IMR-90 (cell line): ENCODE measurements at regions not wholly inside any gene's neighbourhood (a gene's known extent, or its start where the extent isn't known, plus 50 kb on each side); places are given as distances from the start of the nearest gene placed in this dataset.

Source experiments
- CEBPB ChIP-seq: IDR thresholded peaks from 2 replicates; pipeline ENCODE4 v1.6.1; 2012; ENCODE audit warnings: low read depth, low read length, improper control_type of control experiment
- CTCF ChIP-seq: conservative IDR thresholded peaks from 2 replicates; pipeline ENCODE4 v1.5.1; 2012; ENCODE audit warnings: mild to moderate bottlenecking, low read depth, low read length, improper control_type of control experiment
- POLR2A ChIP-seq: IDR thresholded peaks from 2 replicates; pipeline ENCODE4 v1.6.1; 2012; ENCODE audit warnings: mild to moderate bottlenecking, low read depth, low read length
- RAD21 ChIP-seq: IDR thresholded peaks from 2 replicates; pipeline ENCODE4 v1.6.1; 2012; ENCODE audit warnings: low read length, improper control_type of control experiment
- SMC3 ChIP-seq: fragments of 150-350 bp; IDR thresholded peaks from 2 replicates; pipeline ENCODE4 v1.6.1; 2016; ENCODE audit warnings: low read depth, mild to moderate bottlenecking, antibody characterized with exemption, low read length, moderate library complexity
- USF2 ChIP-seq: fragments of 150-350 bp; IDR thresholded peaks from 2 replicates; pipeline ENCODE4 v1.6.1; 2017; ENCODE audit warnings: mild to moderate bottlenecking, antibody characterized with exemption, low read length, low read depth

- TF ChIP-seq RAD21 (no peak), CTCF (no peak), USF2 (no peak), POLR2A (no peak), SMC3 (no peak), CEBPB (no peak)
Measured at GRCh38 chr12:22121224-22121623, 75.2 kb downstream of the CMAS start.
